ENCODE measurements at regions not wholly inside any gene's neighbourhood (a gene's known extent, or its start where the extent isn't known, plus 50 kb on each side); places are given as distances from the start of the nearest gene placed in this dataset.

DNA sequence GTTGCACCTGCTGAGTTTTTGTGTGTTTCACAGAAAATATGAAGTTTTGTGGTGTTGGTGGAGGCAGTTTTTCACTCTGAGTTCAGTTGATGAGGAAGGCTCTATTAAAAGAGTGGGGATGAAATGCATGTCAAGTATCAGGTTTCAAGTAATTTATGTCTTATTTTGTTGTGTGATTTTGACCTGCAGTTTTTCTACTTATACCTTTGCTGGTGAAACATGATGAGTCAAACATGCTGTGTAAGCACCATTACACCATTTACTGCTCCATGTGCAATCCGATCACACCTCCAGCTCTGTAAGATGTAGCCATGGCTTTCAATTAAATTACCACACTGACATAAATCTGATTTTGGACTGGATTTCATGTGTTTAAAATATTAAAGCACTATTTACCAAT, 174.5 kb upstream of the ZEB2 start:
- no peak for FAIRE-seq
- no peak for DNase-seq (ENCODE audit: insufficient read length, low spot score)

- FAIRE-seq (no peak), DNase-seq (ENCODE audit: insufficient read length, low spot score) (no peak)
These were observed 173.3 kb upstream of the ZEB2 start for GRCh38 chr2:144693179-144693578.

DNA sequence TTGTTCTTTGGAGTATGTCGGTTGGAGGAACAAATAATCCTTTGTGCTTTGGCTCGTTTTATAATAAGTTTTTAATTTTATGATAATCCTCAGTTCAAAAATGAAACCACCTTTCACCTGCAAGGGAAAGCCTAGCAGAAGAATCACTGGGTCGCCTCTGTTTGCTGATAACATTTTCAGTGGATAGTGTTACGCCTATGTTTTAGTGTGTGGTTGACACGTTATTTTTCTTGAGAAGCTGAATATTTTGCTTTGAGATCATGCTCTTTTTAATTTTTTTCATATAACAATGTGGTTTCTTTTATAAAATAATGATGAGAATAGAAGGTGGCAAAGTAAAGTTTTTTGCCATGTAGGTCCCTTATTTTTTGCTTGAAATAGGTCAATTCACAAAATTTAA, 172.7 kb upstream of the ZEB2 start:
- DNase-seq (ENCODE audit: insufficient read length, low spot score) (no peak), FAIRE-seq (no peak)

DNA sequence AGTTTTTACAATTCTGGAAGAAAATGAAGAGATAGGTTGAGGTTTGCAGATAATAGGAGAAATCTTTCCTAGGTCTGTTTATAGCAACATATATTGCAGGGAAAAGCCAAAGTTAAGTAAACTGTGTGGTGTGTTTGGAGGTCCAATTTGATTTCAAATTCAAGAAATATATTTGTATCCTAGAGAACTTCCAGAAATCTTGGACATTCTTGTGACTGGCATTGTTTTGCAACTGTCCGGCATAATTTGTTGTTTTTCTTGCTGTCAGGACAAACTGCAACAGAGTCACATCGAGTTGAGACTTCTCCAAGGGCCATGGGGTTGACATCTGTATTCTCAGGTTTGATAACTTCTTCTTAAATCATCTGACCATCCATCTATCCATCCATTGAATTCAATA, 170.9 kb upstream of the ZEB2 start:
- DNase-seq (ENCODE audit: insufficient read length, low spot score) (no peak), FAIRE-seq (no peak)

DNA sequence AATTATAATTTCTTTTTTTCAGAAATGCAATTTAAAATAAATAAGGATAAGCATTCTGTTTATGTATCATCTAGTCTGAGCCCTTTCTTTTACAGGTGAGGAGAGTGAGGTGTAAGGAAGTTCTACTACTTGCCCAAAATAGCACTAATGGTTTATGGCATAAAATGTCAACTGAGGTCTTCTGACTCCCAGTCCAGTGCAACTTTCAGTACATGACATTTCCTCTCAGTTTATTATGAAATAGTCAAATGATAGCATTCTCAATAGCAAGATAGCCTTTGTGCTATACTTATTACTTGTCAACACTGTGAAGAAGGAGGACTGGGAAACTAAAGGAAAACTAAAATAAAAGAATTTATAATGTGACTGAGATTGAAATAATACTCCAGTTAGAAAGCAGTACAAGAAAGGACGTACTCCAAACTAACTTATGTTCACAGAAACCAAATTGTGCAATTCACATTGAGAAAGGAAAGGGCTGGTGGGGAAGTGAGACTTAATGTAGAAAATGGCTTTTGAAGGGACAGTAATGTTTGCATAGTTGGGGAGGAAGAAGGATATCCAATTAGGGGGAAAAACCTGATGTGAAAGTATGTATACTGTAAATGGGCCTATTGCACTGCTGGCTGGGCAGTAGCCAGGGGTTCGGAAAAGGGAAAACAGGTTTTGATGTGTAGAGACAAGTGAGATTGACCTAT, 166.7 kb upstream of the ZEB2 start:
- no peak for DNase-seq (ENCODE audit: insufficient read length, low spot score)
- no peak for FAIRE-seq

DNA sequence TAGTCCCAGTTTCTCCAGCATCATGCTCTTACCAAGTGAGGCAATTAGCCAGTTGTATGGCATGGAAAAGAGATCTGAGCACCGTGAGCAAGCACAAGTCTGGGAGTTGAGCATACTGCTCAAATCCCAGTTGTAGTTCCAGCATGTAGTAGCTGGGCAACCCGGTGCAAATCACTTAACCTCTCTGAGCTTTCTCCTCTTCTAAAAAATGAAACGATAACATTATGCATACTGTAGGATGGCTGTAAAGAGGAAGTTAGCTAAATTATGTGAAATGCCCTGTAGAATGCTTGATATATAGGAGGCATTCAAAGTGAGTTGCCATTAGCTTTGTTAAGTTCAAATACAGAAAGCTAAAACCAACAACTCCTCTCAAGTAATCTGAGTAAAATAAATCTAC, 164.0 kb upstream of the ZEB2 start:
- DNase-seq (ENCODE audit: insufficient read length, low spot score) (no peak), FAIRE-seq (no peak)

DNA sequence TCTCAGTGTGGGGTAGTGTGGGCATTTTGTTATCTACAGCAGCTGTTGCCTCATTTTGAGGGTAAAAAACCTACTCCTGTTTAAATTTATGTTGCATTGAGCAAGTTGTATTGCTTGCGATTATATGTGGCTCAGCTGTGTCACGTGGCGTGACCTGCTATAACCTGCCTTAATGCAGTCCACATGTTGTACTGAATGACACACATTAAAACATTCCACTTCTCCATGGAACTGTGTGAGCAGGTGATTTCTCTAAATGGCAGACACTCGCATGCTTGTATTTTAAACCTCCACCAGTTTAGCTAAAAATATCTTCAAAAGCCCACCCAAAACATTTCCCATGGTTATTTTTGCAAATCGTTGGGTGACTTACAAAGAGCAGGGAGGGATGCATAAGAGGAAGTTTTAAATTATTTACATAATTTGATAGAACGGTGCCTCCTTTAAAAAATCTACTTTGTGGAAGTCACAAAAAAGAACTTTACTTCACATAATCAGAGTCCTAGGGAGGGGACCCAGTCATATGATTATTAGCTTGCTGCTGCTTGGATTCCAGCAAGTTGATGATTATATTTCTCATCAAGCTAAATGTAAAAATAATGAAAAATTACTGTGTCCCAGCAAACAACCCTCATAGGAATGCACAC, 163.3 kb upstream of the ZEB2 start:
- DNase-seq (ENCODE audit: insufficient read length, low spot score) (no peak), FAIRE-seq (no peak)

GRCh38 chr2:144682248-144682647, 162.3 kb upstream of the ZEB2 start:
- no peak for FAIRE-seq

DNA sequence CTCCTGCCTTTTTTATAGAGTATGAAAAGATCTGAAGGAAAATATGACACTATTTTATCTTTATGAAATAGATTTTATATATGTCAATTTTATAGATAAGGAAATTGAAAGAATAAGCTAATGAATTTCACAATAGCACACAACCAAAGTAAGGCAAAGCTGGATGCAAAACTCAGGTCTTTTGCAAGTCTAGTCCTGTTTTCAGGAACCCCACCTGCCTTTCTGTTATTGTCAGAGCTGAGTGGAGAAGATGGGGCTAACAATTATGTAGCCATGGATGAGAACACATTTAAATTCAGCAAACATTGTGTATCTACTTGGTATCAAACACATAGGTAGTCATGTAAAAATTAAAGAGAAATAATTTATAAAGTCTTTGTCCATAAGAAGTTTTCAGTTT, 161.5 kb upstream of the ZEB2 start:
- DNase-seq (ENCODE audit: insufficient read length, low spot score) (no peak), FAIRE-seq (no peak)

More at GRCh38 chr2:144682248-144682647, 162.3 kb upstream of the ZEB2 start:
- DNase-seq (ENCODE audit: insufficient read length, low spot score) = no peak

GRCh38 chr2:144679942-144680341, 160.0 kb upstream of the ZEB2 start:
- DNase-seq (ENCODE audit: insufficient read length, low spot score) (no peak), FAIRE-seq (no peak)

DNA sequence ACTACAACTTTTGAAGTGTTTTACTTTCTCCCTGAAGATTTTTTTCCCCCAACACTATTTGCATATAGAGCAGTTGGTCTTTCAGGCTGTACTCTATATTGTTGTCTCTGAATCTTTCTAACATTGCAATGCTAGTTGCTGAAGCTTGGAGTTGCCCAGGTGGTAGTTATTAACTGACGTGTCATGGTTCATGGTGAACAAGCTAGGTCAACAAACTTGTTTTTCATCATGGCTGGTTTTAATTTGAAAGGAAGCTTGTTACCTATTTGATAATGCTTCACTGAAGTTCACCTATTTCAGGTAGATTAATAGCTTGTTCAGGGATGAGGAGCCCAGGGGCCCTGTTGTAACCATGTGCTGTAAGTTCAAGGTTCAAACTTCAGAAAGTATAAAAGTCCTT, 158.8 kb upstream of the ZEB2 start:
- no peak for FAIRE-seq
- no peak for DNase-seq (ENCODE audit: insufficient read length, low spot score)

GRCh38 chr2:144675731-144676130, 155.8 kb upstream of the ZEB2 start:
- DNase-seq (ENCODE audit: insufficient read length, low spot score) (no peak), FAIRE-seq (no peak)

- no peak for DNase-seq (ENCODE audit: insufficient read length, low spot score)
- no peak for FAIRE-seq
These were observed 155.4 kb upstream of the ZEB2 start for GRCh38 chr2:144675331-144675730.

GRCh38 chr2:144674071-144674470, 154.2 kb upstream of the ZEB2 start:
- FAIRE-seq (no peak), DNase-seq (ENCODE audit: insufficient read length, low spot score) (no peak)

DNA sequence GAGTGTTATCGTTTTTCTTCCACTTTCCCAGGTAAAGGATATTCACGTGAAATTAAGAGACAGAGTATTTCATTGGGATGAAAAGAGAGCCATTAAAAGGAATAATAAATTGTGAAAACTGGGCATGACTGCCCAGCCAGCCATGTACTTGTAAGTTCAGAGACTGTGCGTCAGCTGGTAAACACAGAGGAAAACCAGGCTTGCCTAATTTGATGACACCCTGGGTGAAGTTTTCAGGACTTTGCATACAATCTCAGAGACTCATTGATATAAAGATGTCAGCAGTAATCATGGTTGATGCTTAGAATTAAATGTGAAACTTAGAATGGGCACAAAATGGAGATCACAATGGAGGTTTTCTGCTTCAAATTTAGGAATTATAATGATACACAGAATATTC, 153.5 kb upstream of the ZEB2 start:
- DNase-seq (ENCODE audit: insufficient read length, low spot score) (no peak), FAIRE-seq (no peak)

GRCh38 chr2:144671695-144672455, 152.0 kb upstream of the ZEB2 start:
- FAIRE-seq (no peak), DNase-seq (ENCODE audit: insufficient read length, low spot score) (no peak)

DNA sequence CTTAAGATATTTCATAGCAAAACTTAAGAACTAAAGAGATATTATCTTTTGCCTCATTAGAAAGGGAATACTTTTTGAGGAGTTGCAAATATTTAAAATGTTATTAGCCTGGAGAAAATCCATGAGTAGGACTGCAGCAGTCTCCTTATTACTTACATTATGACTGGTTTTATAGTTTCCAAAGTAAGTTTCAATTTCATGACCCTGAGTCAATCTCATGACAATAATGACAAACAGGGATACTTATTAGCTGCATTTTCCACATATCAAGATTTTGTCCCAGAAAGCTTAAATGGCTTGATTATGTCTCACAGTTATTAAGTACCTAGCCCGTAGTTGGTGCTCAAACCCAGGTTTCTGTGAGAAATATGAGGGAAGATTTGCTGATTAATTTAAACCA, 150.8 kb upstream of the ZEB2 start:
- DNase-seq (ENCODE audit: insufficient read length, low spot score) (no peak), FAIRE-seq (no peak)

DNA sequence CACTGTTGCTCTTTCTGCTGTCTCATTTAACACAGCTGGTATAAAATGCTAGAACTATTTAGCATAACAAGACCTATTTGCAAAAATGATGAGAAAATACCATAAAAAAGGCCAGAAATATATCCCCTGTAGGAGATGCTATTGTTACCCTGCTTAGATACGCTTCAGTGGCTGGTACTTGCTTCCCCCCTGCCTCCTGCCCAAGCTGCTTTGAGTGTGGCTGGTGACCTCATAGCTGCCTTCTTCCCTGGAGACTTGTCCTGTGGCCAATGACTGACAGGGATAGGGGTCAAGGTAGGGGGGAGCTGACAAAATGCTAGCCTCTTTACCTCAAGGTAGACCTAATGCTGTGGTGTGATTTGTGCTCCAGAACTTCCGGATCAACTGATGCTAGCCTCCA, 150.2 kb upstream of the ZEB2 start:
- no peak for FAIRE-seq
- no peak for DNase-seq (ENCODE audit: insufficient read length, low spot score)

DNA sequence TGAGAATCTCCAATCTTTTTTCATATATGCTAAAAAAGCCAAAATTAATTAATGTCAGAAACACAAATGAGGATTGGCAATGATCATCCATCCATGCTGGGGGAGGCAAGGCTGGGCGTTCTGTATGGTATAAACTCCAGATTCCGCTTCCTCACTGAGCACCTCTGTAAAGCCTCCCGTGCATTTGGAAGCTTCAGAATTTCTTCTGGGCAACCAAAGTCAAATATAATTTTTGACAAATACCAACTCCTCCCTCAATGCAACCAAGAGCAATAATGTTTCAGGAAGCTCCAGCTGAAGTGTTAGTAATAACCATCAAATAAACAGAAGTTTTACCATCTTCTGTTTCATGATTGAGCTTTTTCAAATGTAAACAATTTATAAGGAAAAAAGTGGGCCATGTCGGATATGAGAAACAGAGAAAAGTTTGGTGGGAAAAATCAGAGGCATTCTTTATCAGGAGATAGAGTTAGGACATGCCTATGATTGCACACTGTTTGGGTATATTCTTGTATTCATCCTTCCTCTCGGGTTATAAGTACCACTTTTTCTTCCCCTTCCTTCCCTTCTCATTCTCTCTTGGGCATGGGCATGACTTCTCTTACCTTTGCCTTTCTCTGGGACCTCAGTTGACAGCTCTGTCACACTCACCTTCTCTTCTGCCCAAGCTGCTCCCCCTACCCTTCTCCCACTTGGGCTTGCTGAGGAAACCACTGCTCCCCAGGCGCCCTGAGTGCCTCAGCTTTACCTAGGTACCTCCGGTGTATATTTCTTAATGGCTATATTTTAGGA, 149.5 kb upstream of the ZEB2 start:
- no peak for DNase-seq (ENCODE audit: insufficient read length, low spot score)
- no peak for FAIRE-seq

DNA sequence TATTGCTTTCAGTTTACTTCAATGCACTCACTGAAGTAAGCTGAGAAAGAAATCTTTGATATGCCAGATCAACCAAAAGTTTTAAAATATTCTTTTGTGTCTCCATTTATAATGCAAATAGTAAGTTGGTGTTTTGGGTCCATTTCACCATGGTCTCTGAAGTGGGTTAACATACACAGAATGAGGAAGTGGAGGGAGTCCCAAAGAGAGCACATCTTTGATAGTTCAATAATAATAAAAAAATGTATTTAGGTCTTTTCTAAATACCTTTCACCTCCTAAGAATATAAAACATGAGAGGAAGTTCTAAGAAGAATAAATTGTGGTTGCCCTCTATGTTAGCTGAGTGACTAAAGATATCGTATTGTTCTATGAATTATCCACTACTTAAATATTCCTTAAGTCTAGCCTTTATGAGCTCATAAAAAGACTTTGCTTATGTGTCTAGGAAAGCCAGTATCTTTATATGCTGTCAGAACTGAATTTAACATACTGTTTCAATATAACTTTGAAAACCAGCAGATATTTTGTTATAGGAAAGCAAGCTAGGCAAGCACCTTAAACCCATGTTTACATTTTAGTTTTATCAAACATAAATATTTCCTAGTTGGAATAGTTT, 148.7 kb upstream of the ZEB2 start:
- DNase-seq (ENCODE audit: insufficient read length, low spot score) = no peak
- no peak for FAIRE-seq

GRCh38 chr2:144666032-144666431, 146.1 kb upstream of the ZEB2 start:
- DNase-seq (ENCODE audit: insufficient read length, low spot score) = no peak
- no peak for FAIRE-seq

All from HTR-8/SVneo (cell line).